ENCODE measurements at regions not wholly inside any gene's neighbourhood (a gene's known extent, or its start where the extent isn't known, plus 50 kb on each side); places are given as distances from the start of the nearest gene placed in this dataset.
A peak's percentile ranks its signal among the peaks of the same experiment; 100 is the strongest.
"Not testable (repeated sequence)": the region's sequence is repeated elsewhere in the genome, so short reads cannot be mapped to it uniquely, and the experiment has no call there.

- DNase-seq = no peak
Measured at GRCh38 chr15:70576276-70576675, 187.1 kb downstream of the UACA start.

DNA sequence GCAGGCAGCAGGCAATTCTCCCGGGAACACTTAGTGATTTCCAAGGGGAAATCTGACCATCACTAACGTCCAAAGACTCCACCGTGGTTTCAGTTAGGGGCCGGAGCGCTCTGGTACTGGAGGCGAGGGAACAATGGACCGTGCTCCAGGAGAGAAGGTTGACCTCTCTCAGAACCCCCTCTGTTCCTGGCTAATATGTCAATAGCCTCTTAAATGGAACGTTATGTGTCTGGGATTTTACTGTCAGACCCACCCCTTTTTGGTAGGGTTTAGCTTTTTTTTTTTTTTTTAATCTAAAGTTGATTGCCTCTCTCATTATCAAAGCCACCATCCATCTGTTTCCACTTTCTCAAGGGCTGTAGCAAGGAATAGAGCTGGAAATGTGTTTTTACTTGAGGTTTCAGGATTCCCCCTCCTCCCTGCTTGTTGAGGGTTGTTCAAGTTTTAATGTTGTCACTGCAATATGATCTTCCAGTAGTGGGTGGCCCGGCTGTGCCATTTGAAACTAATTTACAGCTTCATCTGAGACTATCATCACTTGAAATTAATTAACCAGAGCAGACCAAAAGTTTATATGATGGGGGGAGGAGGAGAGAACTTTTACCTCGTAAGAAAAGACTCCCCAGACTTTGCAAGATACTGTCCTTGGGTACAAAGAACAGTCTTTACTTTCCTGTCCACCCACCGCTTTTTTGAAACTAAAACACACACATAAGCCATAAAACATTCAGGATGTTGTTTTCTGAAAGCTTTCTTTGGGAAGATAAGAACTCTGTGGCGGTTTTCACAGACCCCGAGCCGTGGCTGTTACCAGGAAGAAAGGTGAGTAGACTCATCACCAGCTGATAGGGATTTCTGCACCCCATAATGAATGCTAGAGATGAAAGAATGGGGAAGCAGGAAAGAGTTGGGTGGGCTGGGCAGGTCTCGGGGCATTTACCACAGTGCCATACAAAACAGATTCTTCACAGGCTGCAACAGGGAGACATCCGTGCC is 187.8 kb downstream of the UACA start:
- DNase-seq = no peak

DNA sequence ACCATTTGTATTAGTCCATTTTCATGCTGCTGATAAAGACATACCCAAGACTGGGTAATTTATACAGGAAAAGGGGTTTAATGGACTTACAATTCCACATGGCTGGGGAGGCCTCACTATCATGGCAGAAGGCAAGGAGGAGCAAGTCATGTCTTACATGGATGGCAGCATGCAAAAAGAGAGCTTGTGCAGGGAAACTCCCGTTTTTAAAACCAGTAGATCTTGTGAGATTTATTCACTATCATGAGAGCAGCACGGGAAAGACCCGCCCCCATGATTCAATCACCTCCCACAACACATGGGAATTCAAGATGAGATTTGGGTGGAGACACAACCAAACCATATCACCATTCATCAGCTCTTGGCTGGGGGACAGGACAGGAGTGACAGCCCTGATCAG is 189.0 kb downstream of the UACA start:
- DNase-seq = not testable (repeated sequence)

- no peak for DNase-seq
Measured at GRCh38 chr15:70573121-70573850, 190.1 kb downstream of the UACA start.

DNA sequence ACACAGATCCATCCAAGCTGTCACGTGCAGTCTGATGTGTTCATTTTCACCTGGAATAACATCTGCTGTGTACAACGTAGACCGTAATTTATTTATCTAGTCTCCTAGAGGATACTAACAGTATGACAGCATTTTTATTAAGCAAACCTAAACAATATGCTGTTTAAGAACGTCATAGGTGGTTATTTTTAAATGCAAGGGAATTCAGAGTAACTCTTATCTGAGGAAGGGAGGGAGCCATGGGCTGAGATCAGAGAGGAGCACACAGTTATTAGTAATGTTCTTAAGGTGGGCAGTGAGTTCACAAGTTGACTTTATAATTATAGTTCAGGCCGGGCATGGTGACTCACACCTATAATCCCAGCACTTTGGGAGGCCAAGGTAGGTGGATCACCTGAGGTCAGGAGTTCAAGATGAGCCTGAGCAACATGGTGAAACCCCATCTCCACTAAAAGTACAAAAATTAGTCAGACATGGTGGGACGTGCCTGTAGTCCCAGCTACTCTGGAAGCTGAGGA is 193.6 kb downstream of the UACA start:
- peak; percentile 93 for DNase-seq

DNA sequence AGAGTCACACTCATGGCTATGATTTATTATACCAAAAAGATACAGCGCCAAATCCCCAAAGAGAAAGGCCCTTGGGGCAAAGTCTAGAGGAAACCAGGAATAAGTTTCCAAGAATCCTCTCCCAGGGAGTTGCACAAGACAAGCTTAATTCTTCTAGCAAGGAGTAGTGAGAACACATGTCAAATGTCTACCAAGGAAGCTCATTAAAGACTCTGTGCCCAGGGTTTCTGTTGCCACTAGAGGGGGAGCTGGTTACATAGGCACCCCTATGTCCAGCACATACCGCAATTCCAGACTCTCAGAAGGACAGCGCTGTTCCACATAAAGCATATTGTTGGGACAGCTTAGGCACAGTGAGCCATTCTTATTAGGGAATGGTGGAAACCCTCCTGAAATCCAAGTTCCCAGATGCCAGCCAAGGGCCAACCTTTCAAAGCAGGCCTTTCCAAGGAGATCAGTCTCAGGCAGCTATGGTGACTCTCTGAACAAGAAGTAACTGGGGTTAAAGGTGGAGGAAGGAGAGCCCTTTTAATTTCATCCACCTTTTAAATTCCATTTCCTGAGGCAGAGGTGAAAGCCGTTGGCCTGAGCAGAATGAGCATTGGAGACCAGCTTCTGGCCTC is 194.2 kb downstream of the UACA start:
- peak; percentile 96 for DNase-seq

GRCh38 chr15:70566989-70567388 is 196.4 kb downstream of the UACA start:
- DNase-seq = no peak

- DNase-seq = no peak
Measured at GRCh38 chr15:70566047-70566835, 197.1 kb downstream of the UACA start.

- DNase-seq = no peak
Measured at GRCh38 chr15:70563561-70564095, 199.7 kb downstream of the UACA start.

DNA sequence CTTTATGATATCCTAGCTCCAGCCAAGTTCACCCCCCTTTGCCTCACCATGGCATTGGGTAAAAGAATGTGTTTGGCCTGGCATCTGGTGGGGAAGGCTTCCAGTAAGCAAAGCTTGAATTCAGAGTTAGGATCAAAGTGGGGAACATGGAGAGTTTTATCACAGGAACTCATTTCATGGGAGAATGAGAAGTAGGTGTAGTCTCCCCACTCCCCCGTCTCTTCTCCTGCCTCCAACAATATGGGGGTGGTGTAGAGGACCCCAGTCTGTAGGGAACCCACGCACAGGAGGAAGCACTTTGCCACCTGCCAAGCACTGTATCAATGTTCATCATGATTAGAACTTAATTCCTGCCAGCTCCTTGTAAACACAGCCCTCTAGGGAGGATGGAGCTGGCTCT is 200.5 kb downstream of the UACA start:
- DNase-seq = peak; percentile 49

- DNase-seq = no peak
Measured at GRCh38 chr15:70561885-70562284, 201.5 kb downstream of the UACA start.

- DNase-seq = no peak
Measured at GRCh38 chr15:70560617-70561328, 202.6 kb downstream of the UACA start.

GRCh38 chr15:70559265-70560239 is 203.8 kb downstream of the UACA start:
- no peak for DNase-seq

GRCh38 chr15:70558406-70559264 is 204.7 kb downstream of the UACA start:
- DNase-seq = no peak

DNA sequence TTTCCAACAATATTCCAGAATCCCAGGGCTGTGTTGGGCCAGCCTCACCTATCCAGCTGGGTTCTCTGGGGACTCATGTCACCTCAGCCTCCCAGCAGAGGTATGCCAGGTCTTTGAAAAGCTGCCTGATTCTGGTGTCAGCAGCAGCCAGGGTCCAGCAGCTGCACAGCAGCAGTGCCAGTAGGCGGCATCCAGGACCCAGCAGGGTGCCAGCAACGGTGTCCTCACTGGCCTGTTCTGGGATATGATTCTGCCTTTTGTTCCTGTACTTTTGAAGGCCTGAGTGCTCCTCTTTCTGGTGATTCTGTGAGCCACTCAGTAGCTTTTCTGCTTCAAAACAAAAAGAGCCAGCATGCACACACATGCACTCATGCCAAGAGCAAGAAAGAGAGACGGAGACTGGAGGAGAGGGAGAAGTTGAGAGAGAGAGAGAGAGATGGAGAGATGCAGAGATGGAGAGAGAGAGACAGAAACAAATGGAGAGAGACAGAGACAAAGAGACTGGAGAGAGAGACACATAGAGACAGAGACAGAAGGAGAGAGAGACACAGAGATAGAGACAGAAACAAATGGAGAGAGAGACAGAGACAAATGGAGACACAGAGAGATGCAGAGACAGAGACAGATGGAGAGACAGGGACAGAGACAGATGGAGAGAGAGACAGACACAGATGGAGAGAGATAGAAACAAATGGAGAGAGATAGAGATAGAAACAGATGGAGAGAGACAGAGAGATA is 205.7 kb downstream of the UACA start:
- DNase-seq = no peak

- DNase-seq = no peak
Measured at GRCh38 chr15:70556779-70557178, 206.6 kb downstream of the UACA start.

DNA sequence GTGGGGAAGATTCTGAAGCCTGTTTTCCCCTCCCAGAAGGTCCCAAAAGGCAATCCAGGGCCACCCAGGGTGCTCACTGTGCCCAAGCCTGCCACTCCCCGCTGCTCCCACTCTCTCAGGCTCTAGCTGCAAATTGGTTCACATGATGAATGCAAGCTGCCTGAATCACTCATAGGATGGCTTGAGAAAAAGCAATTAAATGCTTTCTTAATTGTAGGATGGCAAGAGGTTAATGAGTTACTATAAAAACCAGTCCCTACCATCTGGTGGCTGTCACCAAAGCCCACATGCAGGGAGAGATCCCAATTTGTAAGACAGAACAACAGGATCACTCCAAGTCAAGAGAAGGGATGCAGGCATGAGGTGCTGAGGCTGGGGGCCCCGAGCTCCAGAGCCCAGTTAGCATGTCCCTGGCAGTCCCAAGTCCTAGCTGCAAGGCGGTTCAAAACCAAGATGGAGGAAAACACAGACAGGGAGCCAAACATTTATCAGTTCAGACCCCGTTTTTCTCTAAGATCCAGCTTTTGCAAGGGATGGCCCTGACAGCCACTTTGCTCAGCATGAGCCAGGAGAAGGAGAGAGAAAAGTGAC is 207.1 kb downstream of the UACA start:
- DNase-seq = no peak

GRCh38 chr15:70555713-70556112 is 207.6 kb downstream of the UACA start:
- DNase-seq = no peak
